ENCODE measurements at regions not wholly inside any gene's neighbourhood (a gene's known extent, or its start where the extent isn't known, plus 50 kb on each side); places are given as distances from the start of the nearest gene placed in this dataset.

DNA sequence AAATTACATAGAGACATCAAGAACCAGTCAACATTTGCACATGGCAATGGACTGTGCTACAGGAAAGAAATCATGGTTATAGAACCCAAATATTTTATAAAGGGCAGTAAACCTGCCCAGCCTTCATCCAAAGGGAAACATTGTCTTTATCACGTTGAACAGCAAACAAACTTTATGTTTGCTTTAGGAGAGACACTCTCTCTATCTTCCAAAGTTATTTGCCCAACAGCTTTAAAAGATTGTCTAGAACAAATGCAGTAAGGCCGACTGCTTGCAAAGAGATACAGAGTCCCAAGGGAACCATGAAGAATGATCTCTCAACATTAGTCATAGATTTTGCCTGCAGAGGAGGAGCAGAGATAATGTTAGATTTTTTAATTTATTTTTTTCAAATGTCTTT, 1323.5 kb upstream of the SLC10A2 start:
- TF ChIP-seq POLR2A (IDR thresholded peaks at IDR 0.05): no peak
- TF ChIP-seq, protein P1, sequence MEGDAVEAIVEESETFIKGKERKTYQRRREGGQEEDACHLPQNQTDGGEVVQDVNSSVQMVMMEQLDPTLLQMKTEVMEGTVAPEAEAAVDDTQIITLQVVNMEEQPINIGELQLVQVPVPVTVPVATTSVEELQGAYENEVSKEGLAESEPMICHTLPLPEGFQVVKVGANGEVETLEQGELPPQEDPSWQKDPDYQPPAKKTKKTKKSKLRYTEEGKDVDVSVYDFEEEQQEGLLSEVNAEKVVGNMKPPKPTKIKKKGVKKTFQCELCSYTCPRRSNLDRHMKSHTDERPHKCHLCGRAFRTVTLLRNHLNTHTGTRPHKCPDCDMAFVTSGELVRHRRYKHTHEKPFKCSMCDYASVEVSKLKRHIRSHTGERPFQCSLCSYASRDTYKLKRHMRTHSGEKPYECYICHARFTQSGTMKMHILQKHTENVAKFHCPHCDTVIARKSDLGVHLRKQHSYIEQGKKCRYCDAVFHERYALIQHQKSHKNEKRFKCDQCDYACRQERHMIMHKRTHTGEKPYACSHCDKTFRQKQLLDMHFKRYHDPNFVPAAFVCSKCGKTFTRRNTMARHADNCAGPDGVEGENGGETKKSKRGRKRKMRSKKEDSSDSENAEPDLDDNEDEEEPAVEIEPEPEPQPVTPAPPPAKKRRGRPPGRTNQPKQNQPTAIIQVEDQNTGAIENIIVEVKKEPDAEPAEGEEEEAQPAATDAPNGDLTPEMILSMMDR (IDR thresholded peaks at IDR 0.05): no peak
- Histone ChIP-seq H3K4me3 (no peak overlapping the region), H3K27ac (no peak overlapping the region), H3K36me3 (no peaks in the 10 kb centered on the region), H3K9me3 (no peaks in the 10 kb centered on the region), H3K4me1 (no peaks in the 10 kb centered on the region), H3K27me3 (no peaks in the 10 kb centered on the region)
- no peak for DNase-seq
- intact Hi-C loops (cut with DNase I; ENCODE audit: low total_unique reads): no loop called here

DNA sequence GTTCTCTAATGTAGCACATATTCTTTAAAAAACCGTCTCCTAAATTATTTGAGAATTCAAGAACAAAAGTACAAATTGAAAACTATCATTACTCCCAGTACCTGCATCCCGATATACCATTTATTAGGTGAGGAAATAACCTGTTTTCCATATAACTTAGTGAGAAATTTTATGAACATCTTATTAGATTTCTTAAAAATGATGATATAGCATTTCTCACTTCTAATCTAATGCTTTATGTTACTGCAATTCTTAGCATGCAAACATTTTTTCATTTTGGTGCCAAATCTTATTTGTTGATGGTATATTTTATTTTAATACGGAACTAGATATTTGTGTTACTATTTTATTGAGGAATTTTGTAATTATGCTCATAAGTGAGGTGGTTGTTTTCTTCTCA, 1321.3 kb upstream of the SLC10A2 start:
- intact Hi-C loops (cut with DNase I; ENCODE audit: low total_unique reads): no loop called here

DNA sequence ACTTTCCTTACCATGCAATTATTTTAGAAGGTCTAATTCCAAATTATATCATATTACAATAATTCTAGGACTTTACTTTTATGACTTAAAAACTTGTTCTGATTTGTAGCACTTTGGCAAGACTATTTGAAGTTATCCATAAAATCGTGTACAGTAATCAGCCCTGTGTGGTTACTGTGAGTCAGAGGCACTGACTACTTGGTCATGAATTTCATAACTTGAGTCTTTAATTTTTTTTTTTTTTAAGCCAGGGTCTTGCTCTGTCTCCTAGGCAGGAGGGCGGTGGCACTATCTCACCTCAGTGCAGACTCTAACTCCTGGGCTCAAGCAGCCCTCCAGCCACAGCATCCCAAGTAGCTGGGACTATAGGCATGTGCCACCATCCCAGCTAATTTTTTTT, 1319.2 kb upstream of the SLC10A2 start:
- H3K27me3 ChIP-seq: no peaks in the 10 kb centered on the region
- no peaks in the 10 kb centered on the region for H3K4me1 ChIP-seq
- no peaks in the 10 kb centered on the region for H3K9me3 ChIP-seq
- H3K36me3 ChIP-seq: no peaks in the 10 kb centered on the region
- no peak overlapping the region for H3K27ac ChIP-seq
- intact Hi-C loops (cut with DNase I; ENCODE audit: low total_unique reads): no loop called here
- no peak for DNase-seq
- TF ChIP-seq POLR2A (IDR thresholded peaks at IDR 0.05): no peak
- TF ChIP-seq, protein P1 (IDR thresholded peaks at IDR 0.05): no peak
- no peak overlapping the region for H3K4me3 ChIP-seq

More for the DNA sequence above, 1321.3 kb upstream of the SLC10A2 start:
- no peak for TF ChIP-seq POLR2A (IDR thresholded peaks at IDR 0.05)
- TF ChIP-seq, protein P1 (IDR thresholded peaks at IDR 0.05): no peak
- no peaks in the 10 kb centered on the region for H3K36me3 ChIP-seq
- H3K27ac ChIP-seq: no peak overlapping the region
- no peaks in the 10 kb centered on the region for H3K9me3 ChIP-seq
- no peak for DNase-seq
- no peaks in the 10 kb centered on the region for H3K4me1 ChIP-seq
- no peak overlapping the region for H3K4me3 ChIP-seq
- no peaks in the 10 kb centered on the region for H3K27me3 ChIP-seq

DNA sequence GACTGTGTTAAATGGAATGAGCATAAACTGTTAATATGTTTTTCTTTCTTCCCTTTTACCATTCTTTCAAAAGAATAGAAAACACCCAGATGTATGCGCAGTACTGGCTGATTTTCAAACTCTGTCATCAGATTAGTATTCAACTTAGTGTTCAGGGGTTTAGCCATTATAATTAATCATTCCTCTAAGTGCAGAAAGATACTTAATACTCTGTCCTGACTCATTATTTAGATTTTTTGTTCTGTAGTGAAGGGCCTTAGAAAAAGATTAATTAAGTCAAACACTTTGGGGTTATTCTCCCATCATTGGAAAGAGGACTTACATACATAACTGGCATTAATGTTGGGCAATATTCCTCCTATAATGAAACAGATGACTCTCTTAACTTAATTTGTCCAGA, 1316.7 kb upstream of the SLC10A2 start:
- no peaks in the 10 kb centered on the region for H3K4me1 ChIP-seq
- H3K27ac ChIP-seq: no peak overlapping the region
- no peaks in the 10 kb centered on the region for H3K27me3 ChIP-seq
- H3K9me3 ChIP-seq: no peaks in the 10 kb centered on the region
- no peak for TF ChIP-seq POLR2A (IDR thresholded peaks at IDR 0.05)
- TF ChIP-seq, protein P1 (IDR thresholded peaks at IDR 0.05): no peak
- no peak overlapping the region for H3K4me3 ChIP-seq
- H3K36me3 ChIP-seq: no peaks in the 10 kb centered on the region
- no peak for DNase-seq
- intact Hi-C loops (cut with DNase I; ENCODE audit: low total_unique reads): no loop called here

DNA sequence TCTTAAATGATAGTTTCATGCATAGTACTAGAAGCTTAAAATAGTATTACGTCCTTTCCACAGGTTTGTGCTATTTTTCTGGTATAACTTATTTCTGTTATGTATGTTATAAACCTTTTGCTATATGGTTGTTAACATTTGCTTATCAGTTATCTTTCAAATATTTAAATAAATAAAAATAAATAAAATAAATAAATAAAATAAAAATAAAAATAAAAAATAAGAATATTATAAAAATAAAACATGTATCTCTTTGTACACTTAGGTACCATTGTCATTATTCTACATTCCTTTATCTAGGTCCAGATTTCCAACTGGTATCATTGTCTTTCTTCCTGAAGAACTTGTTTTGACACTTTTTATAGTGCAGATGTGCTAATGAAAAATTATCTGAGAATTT, 1310.4 kb upstream of the SLC10A2 start:
- DNase-seq: no peak
- Histone ChIP-seq H3K4me1 (no peaks in the 10 kb centered on the region), H3K9me3 (no peaks in the 10 kb centered on the region), H3K36me3 (no peaks in the 10 kb centered on the region), H3K27me3 (no peaks in the 10 kb centered on the region), H3K4me3 (no peak overlapping the region), H3K27ac (no peak overlapping the region)
- intact Hi-C loops (cut with DNase I; ENCODE audit: low total_unique reads): no loop called here
- no peak for TF ChIP-seq POLR2A (IDR thresholded peaks at IDR 0.05)
- TF ChIP-seq, protein P1 (IDR thresholded peaks at IDR 0.05): no peak
